Stomach (tissue), 4 donors: ENCODE measurements at regions not wholly inside any gene's neighbourhood (a gene's known extent, or its start where the extent isn't known, plus 50 kb on each side); places are given as distances from the start of the nearest gene placed in this dataset.
"Not testable (repeated sequence)": the region's sequence is repeated elsewhere in the genome, so short reads cannot be mapped to it uniquely, and the experiment has no call there.

ENCODE experiments used
- CTCF ChIP-seq, 7 experiments: fragments of 450-650 bp in 4 of 7; fragments of 200-600 bp in 3 of 7; sonication (generic) in 3 of 7; IDR thresholded peaks; one replicate each; pipeline ENCODE4 v1.5.1; 2016 to 2019; ENCODE audit warnings: antibody characterized with exemption in 7 of 7, control low read depth in 2 of 7, mild to moderate bottlenecking in 1 of 7
- POLR2A ChIP-seq, 4 donors: fragments of 450-650 bp; IDR thresholded peaks; one replicate each; pipeline ENCODE4 v1.6.1; 2016; ENCODE audit warnings: antibody characterized with exemption in 4 of 4, control low read depth in 2 of 4, mild to moderate bottlenecking in 1 of 4, moderate library complexity in 1 of 4

- not testable (repeated sequence) for TF ChIP-seq CTCF, POLR2A (IDR thresholded peaks at IDR 0.05)
These were observed 56.4 kb upstream of the ZNF746 start for GRCh38 chr7:149553991-149554390.
